ENCODE measurements at regions not wholly inside any gene's neighbourhood (a gene's known extent, or its start where the extent isn't known, plus 50 kb on each side); places are given as distances from the start of the nearest gene placed in this dataset.

GRCh38 chr12:126159139-126159538 is 1093.9 kb downstream of the AACS start:
- TF ChIP-seq CTCF (IDR thresholded peaks at IDR 0.05): no peak
- TF ChIP-seq POLR2A (IDR thresholded peaks at IDR 0.05): no peak
